Gastroesophageal sphincter (tissue), 3 donors: ENCODE measurements at regions not wholly inside any gene's neighbourhood (a gene's known extent, or its start where the extent isn't known, plus 50 kb on each side); places are given as distances from the start of the nearest gene placed in this dataset.

Source experiments
- POLR2A ChIP-seq, 2 donors: fragments of 450-650 bp; IDR thresholded peaks; one replicate each; pipeline ENCODE4 v1.6.1; 2017; ENCODE audit warnings: antibody characterized with exemption in 2 of 2, mild to moderate bottlenecking in 2 of 2, moderate library complexity in 1 of 2
- POLR2AphosphoS5 ChIP-seq: sonication (generic); formaldehyde crosslinking; IDR thresholded peaks from one replicate; pipeline ENCODE4 v1.6.1; 2017; ENCODE audit warnings: antibody characterized with exemption
- TF ChIP-seq, protein P1 (sequence below), 4 experiments: fragments of 200-600 bp in 2 of 4; fragments of 450-650 bp in 2 of 4; sonication (generic) in 1 of 4; IDR thresholded peaks; one replicate each; pipeline ENCODE4 v1.5.1; 2017 to 2019; ENCODE audit warnings: antibody characterized with exemption in 4 of 4, mild to moderate bottlenecking in 2 of 4, moderate library complexity in 2 of 4

DNA sequence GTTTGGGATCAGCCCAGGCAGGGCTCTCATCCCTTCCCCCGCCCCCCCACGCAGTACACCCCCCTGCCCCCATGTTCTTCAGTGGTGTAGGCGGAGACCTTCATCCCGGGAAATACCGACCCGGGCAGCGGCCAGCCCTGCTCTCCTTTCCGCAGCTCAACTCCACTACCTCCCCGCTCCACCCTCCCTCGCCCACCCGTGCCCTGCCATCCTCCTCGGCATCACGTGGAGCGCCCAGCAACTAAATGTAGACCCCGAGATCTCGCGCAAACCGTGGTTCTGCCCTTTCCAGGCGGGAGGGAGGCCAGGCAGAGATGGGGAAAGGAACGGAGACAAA, 1932.2 kb upstream of the DEFB115 start:
- TF ChIP-seq POLR2AphosphoS5: no peak
- TF ChIP-seq, protein P1, sequence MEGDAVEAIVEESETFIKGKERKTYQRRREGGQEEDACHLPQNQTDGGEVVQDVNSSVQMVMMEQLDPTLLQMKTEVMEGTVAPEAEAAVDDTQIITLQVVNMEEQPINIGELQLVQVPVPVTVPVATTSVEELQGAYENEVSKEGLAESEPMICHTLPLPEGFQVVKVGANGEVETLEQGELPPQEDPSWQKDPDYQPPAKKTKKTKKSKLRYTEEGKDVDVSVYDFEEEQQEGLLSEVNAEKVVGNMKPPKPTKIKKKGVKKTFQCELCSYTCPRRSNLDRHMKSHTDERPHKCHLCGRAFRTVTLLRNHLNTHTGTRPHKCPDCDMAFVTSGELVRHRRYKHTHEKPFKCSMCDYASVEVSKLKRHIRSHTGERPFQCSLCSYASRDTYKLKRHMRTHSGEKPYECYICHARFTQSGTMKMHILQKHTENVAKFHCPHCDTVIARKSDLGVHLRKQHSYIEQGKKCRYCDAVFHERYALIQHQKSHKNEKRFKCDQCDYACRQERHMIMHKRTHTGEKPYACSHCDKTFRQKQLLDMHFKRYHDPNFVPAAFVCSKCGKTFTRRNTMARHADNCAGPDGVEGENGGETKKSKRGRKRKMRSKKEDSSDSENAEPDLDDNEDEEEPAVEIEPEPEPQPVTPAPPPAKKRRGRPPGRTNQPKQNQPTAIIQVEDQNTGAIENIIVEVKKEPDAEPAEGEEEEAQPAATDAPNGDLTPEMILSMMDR (IDR thresholded peaks at IDR 0.05): no peak
- no peak for TF ChIP-seq POLR2A (IDR thresholded peaks at IDR 0.05)
